IMR-90 (cell line): ENCODE measurements at regions not wholly inside any gene's neighbourhood (a gene's known extent, or its start where the extent isn't known, plus 50 kb on each side); places are given as distances from the start of the nearest gene placed in this dataset.

Experiments used
- ATAC-seq: fragments of 200-7000 bp; cut with Tn5 transposase; 2 replicates; pipeline ENCODE4 v1.9.1; 2020; ENCODE audit warnings: low read depth, mild to moderate bottlenecking, moderate library complexity
- BruUV-seq: library from RNA; stranded (reverse); fragments of 400-500 nt; replicated peaks from 2 replicates; lab custom pipeline; 2021; lab: Mats Ljungman, UMichigan
- CTCF ChIA-PET: fragments of 300-600 bp; formaldehyde crosslinking; extraction: SDS; loops from one replicate; lab custom pipeline; 2021; ENCODE audit warnings: antibody characterized with exemption; lab: Yijun Ruan, JAX
- POLR2A ChIA-PET: fragments of 300-600 bp; sonication (Branson Sonifier 250); formaldehyde crosslinking; loops from one replicate; lab custom pipeline; 2022; ENCODE audit warnings: antibody characterized with exemption; ENCODE audit not compliant: unreplicated experiment; lab: Charles Lee
- DNase-seq: peaks from one replicate; pipeline ENCODE4 v3.0.0; 2013
- H2AFZ ChIP-seq: replicated peaks from 2 replicates; pipeline ENCODE3; 2013; ENCODE audit warnings: low read length, mild to moderate bottlenecking; ENCODE audit not compliant: poor library complexity
- H2AK5ac ChIP-seq: 2 replicates; pipeline ENCODE4 v1.6.1; 2013; ENCODE audit warnings: low read depth, low read length, inconsistent platforms
- H2AK9ac ChIP-seq: replicated peaks from 2 replicates; pipeline ENCODE3; 2013; ENCODE audit warnings: mild to moderate bottlenecking, low read depth, low read length, moderate library complexity; ENCODE audit not compliant: poor library complexity
- H2BK120ac ChIP-seq: 2 replicates; pipeline ENCODE4 v1.6.1; 2013; ENCODE audit warnings: low read depth, low read length, inconsistent platforms
- H2BK15ac ChIP-seq: 3 replicates; pipeline ENCODE4 v1.6.1; 2013; ENCODE audit warnings: low read depth, low read length, inconsistent platforms
- H2BK20ac ChIP-seq: 2 replicates; pipeline ENCODE4 v1.6.1; 2013; ENCODE audit warnings: low read depth, mild to moderate bottlenecking, inconsistent platforms, low read length, moderate library complexity
- H2BK5ac ChIP-seq: 2 replicates; pipeline ENCODE4 v1.6.1; 2013; ENCODE audit warnings: mild to moderate bottlenecking, low read depth, low read length, inconsistent platforms; ENCODE audit not compliant: poor library complexity, severe bottlenecking
- H3K14ac ChIP-seq: replicated peaks from 2 replicates; pipeline ENCODE4 v1.6.1; 2013; ENCODE audit warnings: low read depth, low read length, inconsistent platforms
- H3K18ac ChIP-seq: 2 replicates; pipeline ENCODE4 v1.6.1; 2013; ENCODE audit warnings: low read depth, low read length, control low read depth
- H3K23ac ChIP-seq: 2 replicates; pipeline ENCODE4 v1.6.1; 2013; ENCODE audit warnings: low read depth, low read length, inconsistent platforms
- H3K27ac ChIP-seq: 2 replicates; pipeline ENCODE4 v1.5.1; 2013; ENCODE audit warnings: mild to moderate bottlenecking, control low read depth, low read length; ENCODE audit not compliant: insufficient read depth
- H3K27me3 ChIP-seq: 2 replicates; pipeline ENCODE4 v1.6.1; 2013; ENCODE audit warnings: low read length; ENCODE audit not compliant: control insufficient read depth, insufficient read depth
- H3K36me3 ChIP-seq: 2 replicates; pipeline ENCODE4 v1.6.1; 2013; ENCODE audit warnings: low read length, mixed read lengths; ENCODE audit not compliant: control insufficient read depth, insufficient read depth
- H3K4ac ChIP-seq: 2 replicates; pipeline ENCODE4 v1.6.1; 2013; ENCODE audit warnings: low read depth, low read length, inconsistent platforms
- H3K4me1 ChIP-seq: 2 replicates; pipeline ENCODE4 v1.6.1; 2013; ENCODE audit warnings: low read length, mixed read lengths; ENCODE audit not compliant: control insufficient read depth, insufficient read depth
- H3K4me2 ChIP-seq: 2 replicates; pipeline ENCODE4 v1.6.1; 2013; ENCODE audit warnings: low read depth, mild to moderate bottlenecking, control low read depth, low read length, moderate library complexity
- H3K4me3 ChIP-seq: 2 replicates; pipeline ENCODE4 v1.5.1; 2013; ENCODE audit warnings: low read depth, mild to moderate bottlenecking, control low read depth, low read length, moderate library complexity; ENCODE audit not compliant: insufficient read depth
- H3K56ac ChIP-seq: 2 replicates; pipeline ENCODE4 v1.6.1; 2013; ENCODE audit warnings: low read length, inconsistent platforms; ENCODE audit not compliant: insufficient read depth; ENCODE audit errors: extremely low read depth
- H3K79me1 ChIP-seq, 2 experiments: 2 replicates each; pipeline ENCODE4 v1.6.1; 2013; ENCODE audit warnings: low read length in 2 of 2, inconsistent platforms in 1 of 2, low read depth in 1 of 2
- H3K9ac ChIP-seq: 2 replicates; pipeline ENCODE4 v1.6.1; 2013; ENCODE audit warnings: low read depth, low read length, control low read depth
- H3K9me1 ChIP-seq: 2 replicates; pipeline ENCODE4 v1.6.1; 2013; ENCODE audit warnings: low read length, inconsistent platforms; ENCODE audit not compliant: insufficient read depth
- H3K9me3 ChIP-seq: 2 replicates; pipeline ENCODE4 v1.6.1; 2013; ENCODE audit warnings: low read length; ENCODE audit not compliant: control insufficient read depth, insufficient read depth
- H4K20me1 ChIP-seq: 2 replicates; pipeline ENCODE4 v1.6.1; 2013; ENCODE audit warnings: low read length, inconsistent platforms; ENCODE audit not compliant: insufficient read depth
- H4K5ac ChIP-seq: 2 replicates; pipeline ENCODE4 v1.6.1; 2013; ENCODE audit warnings: mild to moderate bottlenecking, low read depth, low read length, control low read depth
- H4K8ac ChIP-seq, 2 experiments: 2 replicates each; pipeline ENCODE4 v1.6.1; 2013; ENCODE audit warnings: low read depth in 2 of 2, low read length in 2 of 2, control low read depth in 1 of 2, inconsistent platforms in 1 of 2
- H4K91ac ChIP-seq: 2 replicates; pipeline ENCODE4 v1.6.1; 2013; ENCODE audit warnings: low read depth, low read length, inconsistent platforms; ENCODE audit not compliant: insufficient read depth
- CEBPB ChIP-seq: IDR thresholded peaks from 2 replicates; pipeline ENCODE4 v1.6.1; 2012; ENCODE audit warnings: low read depth, low read length, improper control_type of control experiment
- CTCF ChIP-seq: conservative IDR thresholded peaks from 2 replicates; pipeline ENCODE4 v1.5.1; 2012; ENCODE audit warnings: mild to moderate bottlenecking, low read depth, low read length, improper control_type of control experiment
- FOS ChIP-seq: fragments of 150-350 bp; IDR thresholded peaks from 2 replicates; pipeline ENCODE4 v1.6.1; 2016; ENCODE audit warnings: low read depth, low read length
- MAZ ChIP-seq: IDR thresholded peaks from 2 replicates; pipeline ENCODE4 v1.6.1; 2012; ENCODE audit warnings: low read depth, mild to moderate bottlenecking, low read length, improper control_type of control experiment, moderate library complexity, borderline replicate concordance
- RAD21 ChIP-seq: IDR thresholded peaks from 2 replicates; pipeline ENCODE4 v1.6.1; 2012; ENCODE audit warnings: low read length, improper control_type of control experiment
- RCOR1 ChIP-seq: IDR thresholded peaks from 2 replicates; pipeline ENCODE4 v1.6.1; 2012; ENCODE audit warnings: mild to moderate bottlenecking, low read length, improper control_type of control experiment; ENCODE audit not compliant: insufficient replicate concordance
- RFX5 ChIP-seq: IDR thresholded peaks from 2 replicates; pipeline ENCODE4 v1.8.0; 2012; ENCODE audit warnings: low read depth, mild to moderate bottlenecking, low read length, moderate library complexity
- USF2 ChIP-seq: fragments of 150-350 bp; IDR thresholded peaks from 2 replicates; pipeline ENCODE4 v1.6.1; 2017; ENCODE audit warnings: mild to moderate bottlenecking, antibody characterized with exemption, low read length, low read depth
- WGBS, 2 experiments: methylation state at CpG; one replicate each; pipeline versions ENCODE4 v1.1.5 to v1.1.7; 2013; ENCODE audit warnings: missing lambda C conversion rate in 2 of 2; ENCODE audit not compliant: insufficient read length in 1 of 2; ENCODE audit errors: extremely low coverage in 2 of 2; 5-methylcytosine and 5-hydroxymethylcytosine counted together
- dilution Hi-C: fragments of 300-500 bp; cut with HindIII; formaldehyde crosslinking; loops from one replicate; pipeline ENCODE4 v1.14.3; 2018; ENCODE audit warnings: low sequenced_read_pairs; ENCODE audit not compliant: unreplicated experiment
- in situ Hi-C: fragments of 300-500 bp; cut with MboI; formaldehyde crosslinking; loops from 3 replicates; pipeline ENCODE4 v1.14.3; 2019; ENCODE audit warnings: low sequenced_read_pairs, inconsistent platforms, mixed read lengths
- intact Hi-C: fragments of 100-400 bp; cut with micrococcal nuclease; formaldehyde crosslinking; loops from 2 replicates; pipeline ENCODE4 v1.10.0; 2022

GRCh38 chr21:16540966-16541727 is 811.4 kb downstream of the USP25 start:
- no peak overlapping the region for H3K27ac ChIP-seq
- no peaks in the 10 kb centered on the region for H3K36me3 ChIP-seq
- in situ Hi-C loops (no loop called here), intact Hi-C loops (no loop called here), dilution Hi-C loops (no loop called here)
- no peak overlapping the region for H4K91ac ChIP-seq
- POLR2A ChIA-PET, result no interaction called here
- H2AFZ ChIP-seq, result no peak overlapping the region
- H4K20me1 ChIP-seq, result no peaks in the 10 kb centered on the region
- no peak overlapping the region for H3K18ac ChIP-seq
- H3K79me1 ChIP-seq, result no peaks in the 10 kb centered on the region
- H3K4me2 ChIP-seq, result no peak overlapping the region
- no TSS peak for BruUV-seq
- no CpG with 5 or more reads among the region's 3 CpGs for WGBS, 2 experiments
- H2BK20ac ChIP-seq, result no peak overlapping the region
- no peak overlapping the region for H2AK5ac ChIP-seq
- no peaks in the 10 kb centered on the region for H3K9me1 ChIP-seq
- no peak overlapping the region for H2BK120ac ChIP-seq
- H2BK15ac ChIP-seq, result no peak overlapping the region
- no peaks in the 10 kb centered on the region for H3K4me1 ChIP-seq
- H3K9ac ChIP-seq, result no peak overlapping the region
- H4K5ac ChIP-seq, result no peak overlapping the region
- TF ChIP-seq RCOR1, result no peak
- no peak for TF ChIP-seq FOS
- TF ChIP-seq RAD21, result no peak
- no peak for TF ChIP-seq CTCF
- no peak for TF ChIP-seq CEBPB
- no peak for TF ChIP-seq RFX5
- no peak for TF ChIP-seq USF2
- no peak for TF ChIP-seq MAZ
- H3K56ac ChIP-seq, result no peak overlapping the region
- no peak overlapping the region for H3K4me3 ChIP-seq
- no peak for DNase-seq
- no peak overlapping the region for H2AK9ac ChIP-seq
- H3K9me3 ChIP-seq, result no peaks in the 10 kb centered on the region
- no peak overlapping the region for H3K14ac ChIP-seq
- no peaks in the 10 kb centered on the region for H3K27me3 ChIP-seq
- H4K8ac ChIP-seq, result no peak overlapping the region
- H3K4ac ChIP-seq, result no peak overlapping the region
- no peak overlapping the region for H3K23ac ChIP-seq
- no peak overlapping the region for H2BK5ac ChIP-seq
- no peak for ATAC-seq
- CTCF ChIA-PET, result interaction anchor here (0.7 kb wide), 1 partner anchor 302 kb away, joined by 3 read pairs; no protein-coding TSS in a partner anchor
